T-helper 1 cell treated with Interleukin-12 subunit alpha and Interleukin-12 subunit beta and Interleukin-4 antibody, amounts not matched to agents 30 μg/mL and 1 μg/mL, for 36 hours (primary cell): ENCODE measurements at regions not wholly inside any gene's neighbourhood (a gene's known extent, or its start where the extent isn't known, plus 50 kb on each side); places are given as distances from the start of the nearest gene placed in this dataset.
"Not testable (repeated sequence)": the region's sequence is repeated elsewhere in the genome, so short reads cannot be mapped to it uniquely, and the experiment has no call there.

Experiments
- H3K27ac Mint-ChIP-seq: one replicate; pipeline ENCODE4 v1.8.0; 2021; ENCODE audit warnings: mild to moderate bottlenecking, mixed read lengths
- H3K27me3 Mint-ChIP-seq: one replicate; pipeline ENCODE4 v1.8.0; 2021; ENCODE audit warnings: low read depth, mixed read lengths
- H3K36me3 Mint-ChIP-seq: one replicate; pipeline ENCODE4 v1.8.0; 2021; ENCODE audit warnings: low read depth, mixed read lengths
- H3K4me1 Mint-ChIP-seq: one replicate; pipeline ENCODE4 v1.8.0; 2021; ENCODE audit warnings: low read depth, mixed read lengths
- H3K4me3 Mint-ChIP-seq: one replicate; pipeline ENCODE4 v1.8.0; 2021; ENCODE audit warnings: mild to moderate bottlenecking, moderate library complexity, mixed read lengths
- H3K9me3 Mint-ChIP-seq: one replicate; pipeline ENCODE4 v1.8.0; 2021; ENCODE audit warnings: mixed read lengths

GRCh38 chr13:61944329-61944929 is 528.8 kb upstream of the PCDH20 start:
- H3K27me3 Mint-ChIP-seq = no peaks in the 10 kb centered on the region
- no peaks in the 10 kb centered on the region for H3K36me3 Mint-ChIP-seq
- no peaks in the 10 kb centered on the region for H3K4me1 Mint-ChIP-seq
- H3K9me3 Mint-ChIP-seq = peaks cover 27% of the 10 kb centered on the region
- no peak overlapping the region for H3K27ac Mint-ChIP-seq
- H3K4me3 Mint-ChIP-seq = no peak overlapping the region

DNA sequence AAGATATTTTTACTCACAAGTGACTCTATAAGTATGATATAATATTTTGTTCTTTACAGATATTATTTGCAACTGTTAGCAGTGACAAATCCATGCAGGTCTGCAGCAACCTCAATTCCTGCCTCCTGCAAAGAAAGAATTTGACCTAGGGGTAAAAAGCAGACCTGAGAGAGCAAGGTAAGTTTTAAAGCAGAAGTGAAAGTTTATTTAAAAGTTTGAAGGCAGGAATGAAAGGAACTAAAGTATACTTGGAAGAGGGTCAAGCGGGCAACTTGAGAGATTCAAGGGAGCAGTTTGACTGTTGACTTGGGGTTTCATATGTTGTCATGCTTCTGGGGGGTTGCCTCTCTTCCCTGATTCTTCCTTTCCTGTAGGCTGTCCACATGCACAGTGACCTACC is 520.1 kb upstream of the PCDH20 start:
- H3K36me3 Mint-ChIP-seq = no peaks in the 10 kb centered on the region
- H3K27ac Mint-ChIP-seq = no peak overlapping the region
- H3K27me3 Mint-ChIP-seq = no peaks in the 10 kb centered on the region

DNA sequence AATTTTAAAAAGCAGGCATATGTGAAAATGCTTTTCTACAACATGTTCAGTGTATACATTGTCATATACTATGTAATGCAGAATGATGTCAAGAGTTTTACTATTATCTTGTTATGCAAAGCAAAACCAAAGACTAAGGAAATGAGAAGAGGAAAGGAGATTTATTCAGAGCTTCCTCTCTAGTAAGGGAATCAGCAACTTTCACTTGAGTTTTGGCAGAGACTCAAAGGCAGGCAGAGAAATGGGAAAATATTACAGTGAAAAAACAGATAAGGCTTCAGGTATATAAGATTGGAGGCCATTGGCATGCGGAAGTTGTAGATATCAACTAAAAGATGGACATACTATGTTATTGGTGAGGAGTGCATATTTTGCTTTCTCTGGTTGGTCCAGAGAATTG is 512.0 kb upstream of the PCDH20 start:
- Mint-ChIP-seq H3K36me3 (no peaks in the 10 kb centered on the region), H3K27me3 (no peaks in the 10 kb centered on the region), H3K9me3 (peaks cover 20% of the 10 kb centered on the region), H3K4me3 (no peak overlapping the region), H3K27ac (no peak overlapping the region), H3K4me1 (no peaks in the 10 kb centered on the region)

More for the DNA sequence above, 520.1 kb upstream of the PCDH20 start:
- Mint-ChIP-seq H3K9me3 (peaks cover 6% of the 10 kb centered on the region), H3K4me1 (no peaks in the 10 kb centered on the region), H3K4me3 (no peak overlapping the region)

- Mint-ChIP-seq H3K4me1 (no peaks in the 10 kb centered on the region), H3K9me3 (peaks cover 22% of the 10 kb centered on the region), H3K36me3 (no peaks in the 10 kb centered on the region), H3K4me3 (no peak overlapping the region), H3K27me3 (no peaks in the 10 kb centered on the region), H3K27ac (no peak overlapping the region)
These were observed 503.2 kb upstream of the PCDH20 start for GRCh38 chr13:61918841-61919240.

- Mint-ChIP-seq H3K4me3 (no peak overlapping the region), H3K9me3 (peaks cover 7% of the 10 kb centered on the region), H3K4me1 (no peaks in the 10 kb centered on the region), H3K36me3 (no peaks in the 10 kb centered on the region), H3K27ac (no peak overlapping the region), H3K27me3 (no peaks in the 10 kb centered on the region)
These were observed 500.8 kb upstream of the PCDH20 start for GRCh38 chr13:61916483-61916882.

- Mint-ChIP-seq H3K4me1 (no peaks in the 10 kb centered on the region), H3K4me3 (no peak overlapping the region), H3K27ac (no peak overlapping the region), H3K36me3 (no peaks in the 10 kb centered on the region), H3K9me3 (no peaks in the 10 kb centered on the region), H3K27me3 (no peaks in the 10 kb centered on the region)
These were observed 497.5 kb upstream of the PCDH20 start for GRCh38 chr13:61913183-61913582.

DNA sequence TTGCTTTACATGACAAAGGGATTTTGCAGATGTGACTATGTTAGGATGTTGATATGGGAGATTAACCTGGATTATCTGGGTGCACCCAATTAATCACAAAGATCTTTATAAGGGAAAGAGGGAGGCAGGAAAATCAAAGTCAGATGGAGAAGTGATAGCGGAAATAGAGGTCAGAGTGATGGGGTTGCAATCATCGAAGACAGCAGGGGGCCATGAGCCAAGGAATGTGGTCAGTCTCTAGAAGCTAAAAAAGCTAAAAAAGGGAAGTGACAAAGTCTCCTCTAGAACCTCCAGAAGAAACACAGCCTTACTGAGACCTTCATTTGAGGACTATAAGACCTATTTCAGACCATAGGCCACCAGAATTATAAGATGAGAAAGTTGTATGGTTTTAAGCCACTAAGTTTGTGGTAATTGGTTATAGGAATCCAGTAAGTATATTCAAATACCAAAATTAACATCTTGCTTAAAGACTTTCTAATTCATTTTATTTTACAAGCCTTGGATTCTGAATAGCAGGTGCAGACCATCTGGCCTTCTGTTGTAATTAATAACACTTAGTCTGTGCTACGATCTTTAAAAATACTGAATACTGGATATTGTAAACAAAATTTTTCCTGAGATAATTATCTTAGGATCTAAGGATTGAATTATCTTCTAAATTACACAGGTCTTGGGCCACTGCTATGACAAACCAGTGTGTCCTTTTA is 493.4 kb upstream of the PCDH20 start:
- Mint-ChIP-seq H3K4me3 (no peak overlapping the region), H3K27me3 (no peaks in the 10 kb centered on the region), H3K9me3 (no peaks in the 10 kb centered on the region), H3K27ac (no peak overlapping the region), H3K4me1 (no peaks in the 10 kb centered on the region), H3K36me3 (no peaks in the 10 kb centered on the region)

GRCh38 chr13:61905054-61905453 is 489.4 kb upstream of the PCDH20 start:
- Mint-ChIP-seq H3K36me3 (no peaks in the 10 kb centered on the region), H3K9me3 (peaks cover 5% of the 10 kb centered on the region), H3K4me3 (no peak overlapping the region), H3K27ac (no peak overlapping the region), H3K27me3 (no peaks in the 10 kb centered on the region), H3K4me1 (no peaks in the 10 kb centered on the region)

DNA sequence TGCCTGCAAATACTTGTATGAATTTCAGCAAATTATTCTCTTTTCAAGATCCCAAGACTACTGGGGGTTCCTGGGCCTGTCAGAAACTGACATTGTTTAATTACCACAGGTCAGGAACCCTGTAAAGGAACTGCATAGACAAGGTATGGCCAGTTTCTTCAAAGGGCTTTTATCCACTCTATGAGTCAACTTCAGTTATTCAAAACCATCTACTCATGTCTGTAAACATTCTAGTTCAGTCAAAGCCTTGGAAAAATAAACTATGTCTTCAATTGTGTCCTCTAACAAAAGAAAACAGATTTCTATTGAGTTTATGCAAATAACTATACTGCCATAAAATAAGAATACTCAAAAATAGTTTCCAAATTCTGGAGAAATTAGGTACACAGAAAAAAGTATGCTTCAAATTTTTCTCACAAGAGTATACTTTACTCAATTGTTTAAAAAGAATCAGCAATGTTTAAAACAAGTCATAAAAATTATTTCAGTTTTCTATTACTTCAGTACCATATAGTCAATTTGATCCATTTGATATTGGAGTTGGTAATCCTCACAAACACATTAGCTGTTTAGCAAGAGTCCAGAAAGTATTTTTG is 486.4 kb upstream of the PCDH20 start:
- H3K4me3 Mint-ChIP-seq = no peak overlapping the region
- no peak overlapping the region for H3K27ac Mint-ChIP-seq
- H3K4me1 Mint-ChIP-seq = no peaks in the 10 kb centered on the region
- no peaks in the 10 kb centered on the region for H3K27me3 Mint-ChIP-seq
- H3K36me3 Mint-ChIP-seq = no peaks in the 10 kb centered on the region
- H3K9me3 Mint-ChIP-seq = peaks cover 5% of the 10 kb centered on the region

GRCh38 chr13:61900033-61900432 is 484.4 kb upstream of the PCDH20 start:
- no peak overlapping the region for H3K4me3 Mint-ChIP-seq

DNA sequence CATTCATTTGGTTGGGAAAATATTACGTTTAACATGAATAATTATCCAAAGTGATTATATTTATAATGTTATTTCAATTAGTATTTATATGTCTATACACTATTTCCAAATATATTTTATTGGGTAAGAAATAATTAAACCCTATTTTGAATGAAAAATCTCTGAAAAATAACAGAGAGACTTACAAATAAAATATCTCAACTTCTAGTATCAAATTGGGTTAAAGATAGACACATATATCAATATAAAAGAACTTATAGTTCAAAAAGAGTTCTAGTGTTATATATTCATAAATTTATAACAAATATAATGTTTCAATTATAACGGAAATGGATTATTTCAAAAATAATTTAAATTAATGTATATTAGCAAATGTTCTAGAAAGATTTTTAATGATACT is 482.6 kb upstream of the PCDH20 start:
- Mint-ChIP-seq H3K27ac (no peak overlapping the region), H3K4me1 (no peaks in the 10 kb centered on the region), H3K9me3 (peaks cover 5% of the 10 kb centered on the region), H3K27me3 (no peaks in the 10 kb centered on the region), H3K36me3 (no peaks in the 10 kb centered on the region), H3K4me3 (no peak overlapping the region)

More at GRCh38 chr13:61900033-61900432, 484.4 kb upstream of the PCDH20 start:
- Mint-ChIP-seq H3K4me1 (no peaks in the 10 kb centered on the region), H3K27ac (no peak overlapping the region), H3K27me3 (no peaks in the 10 kb centered on the region), H3K36me3 (no peaks in the 10 kb centered on the region), H3K9me3 (peaks cover 5% of the 10 kb centered on the region)

DNA sequence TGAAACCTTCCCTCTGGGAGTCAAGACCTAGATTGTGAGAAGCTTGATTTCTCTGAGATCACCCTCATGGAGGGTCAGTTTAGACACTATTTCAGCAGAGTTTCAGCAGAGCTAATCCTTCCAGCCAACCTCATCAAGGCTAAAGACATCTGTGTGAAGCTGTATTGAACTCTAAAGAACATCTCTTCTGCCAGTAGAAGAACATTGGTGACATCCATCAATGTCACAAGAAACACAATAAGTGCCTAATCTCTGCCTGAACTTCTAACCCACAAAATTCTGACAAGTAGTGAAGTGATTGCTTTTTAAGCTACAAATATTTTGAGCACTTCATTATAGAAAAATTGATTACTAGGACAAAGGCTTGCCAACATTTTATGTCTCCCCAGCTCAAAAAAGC is 475.8 kb upstream of the PCDH20 start:
- Mint-ChIP-seq H3K9me3 (no peaks in the 10 kb centered on the region), H3K4me3 (no peak overlapping the region), H3K36me3 (no peaks in the 10 kb centered on the region), H3K4me1 (no peaks in the 10 kb centered on the region), H3K27ac (no peak overlapping the region), H3K27me3 (no peaks in the 10 kb centered on the region)

- Mint-ChIP-seq H3K4me3 (no peak overlapping the region), H3K27me3 (no peaks in the 10 kb centered on the region), H3K9me3 (no peaks in the 10 kb centered on the region), H3K4me1 (no peaks in the 10 kb centered on the region), H3K27ac (no peak overlapping the region), H3K36me3 (no peaks in the 10 kb centered on the region)
These were observed 469.2 kb upstream of the PCDH20 start for GRCh38 chr13:61884830-61885229.

GRCh38 chr13:61880578-61881283 is 465.1 kb upstream of the PCDH20 start:
- no peaks in the 10 kb centered on the region for H3K36me3 Mint-ChIP-seq
- H3K27me3 Mint-ChIP-seq = no peaks in the 10 kb centered on the region
- H3K9me3 Mint-ChIP-seq = peaks cover 17% of the 10 kb centered on the region
- no peak overlapping the region for H3K27ac Mint-ChIP-seq
- H3K4me3 Mint-ChIP-seq = no peak overlapping the region
- H3K4me1 Mint-ChIP-seq = no peaks in the 10 kb centered on the region

DNA sequence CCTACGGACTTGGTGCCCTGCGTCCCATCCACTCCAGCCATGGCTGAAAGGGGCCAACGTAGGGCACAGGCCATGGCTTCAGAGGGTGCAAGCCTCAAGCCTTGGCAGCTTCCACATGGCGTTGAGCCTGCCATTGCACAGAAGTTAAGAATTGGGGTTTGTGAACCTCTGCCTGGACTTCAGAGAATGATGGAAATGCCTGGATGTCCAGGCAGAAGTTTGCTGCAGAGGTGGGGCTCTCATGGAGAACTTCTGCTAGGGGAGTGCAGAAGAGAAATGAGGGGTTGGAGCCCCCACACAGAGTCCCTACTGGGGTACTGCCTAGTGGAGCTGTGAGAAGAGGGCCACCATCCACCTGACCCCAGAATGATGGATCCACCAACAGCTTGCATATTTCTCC is 462.9 kb upstream of the PCDH20 start:
- H3K27me3 Mint-ChIP-seq, H3K27ac Mint-ChIP-seq, H3K4me1 Mint-ChIP-seq, H3K36me3 Mint-ChIP-seq, H3K4me3 Mint-ChIP-seq: not testable (repeated sequence)
- peaks cover 18% of the 10 kb centered on the region for H3K9me3 Mint-ChIP-seq
